ENCODE measurements at regions not wholly inside any gene's neighbourhood (a gene's known extent, or its start where the extent isn't known, plus 50 kb on each side); places are given as distances from the start of the nearest gene placed in this dataset.

GRCh38 chr5:143586781-143587362 lies 183.4 kb upstream of the NR3C1 start:
- DNase-seq: no peak

GRCh38 chr5:143585970-143586369 lies 182.5 kb upstream of the NR3C1 start:
- DNase-seq: no peak

GRCh38 chr5:143583409-143583808 lies 179.9 kb upstream of the NR3C1 start:
- DNase-seq: no peak

GRCh38 chr5:143582869-143583268 lies 179.4 kb upstream of the NR3C1 start:
- no peak for DNase-seq

- no peak for DNase-seq
These were observed 178.7 kb upstream of the NR3C1 start for GRCh38 chr5:143582176-143582575.

GRCh38 chr5:143581649-143582048 lies 178.2 kb upstream of the NR3C1 start:
- no peak for DNase-seq

GRCh38 chr5:143581147-143581546 lies 177.7 kb upstream of the NR3C1 start:
- DNase-seq: no peak

GRCh38 chr5:143576711-143577484 lies 173.4 kb upstream of the NR3C1 start:
- DNase-seq: peak; percentile 85

GRCh38 chr5:143575286-143575685 lies 171.8 kb upstream of the NR3C1 start:
- no peak for DNase-seq

- DNase-seq: no peak
These were observed 170.8 kb upstream of the NR3C1 start for GRCh38 chr5:143574236-143574635.

- no peak for DNase-seq
These were observed 170.2 kb upstream of the NR3C1 start for GRCh38 chr5:143573568-143574170.

- DNase-seq: no peak
These were observed 169.2 kb upstream of the NR3C1 start for GRCh38 chr5:143572671-143573070.

- DNase-seq: no peak
These were observed 168.4 kb upstream of the NR3C1 start for GRCh38 chr5:143571642-143572624.

GRCh38 chr5:143570989-143571388 lies 167.5 kb upstream of the NR3C1 start:
- DNase-seq: no peak

GRCh38 chr5:143569722-143570567 lies 166.5 kb upstream of the NR3C1 start:
- DNase-seq: no peak

- DNase-seq: no peak
These were observed 165.8 kb upstream of the NR3C1 start for GRCh38 chr5:143569213-143569701.

GRCh38 chr5:143567583-143568504 lies 164.4 kb upstream of the NR3C1 start:
- no peak for DNase-seq

- DNase-seq: no peak
These were observed 162.7 kb upstream of the NR3C1 start for GRCh38 chr5:143566139-143566538.

GRCh38 chr5:143564417-143564816 lies 160.9 kb upstream of the NR3C1 start:
- DNase-seq: no peak

- peak; percentile 49 for DNase-seq
These were observed 159.4 kb upstream of the NR3C1 start for GRCh38 chr5:143562935-143563334.

Data from tongue (tissue), 1 donor.